ENCODE measurements at regions not wholly inside any gene's neighbourhood (a gene's known extent, or its start where the extent isn't known, plus 50 kb on each side); places are given as distances from the start of the nearest gene placed in this dataset.
A peak's percentile ranks its signal among the peaks of the same experiment; 100 is the strongest.

DNA sequence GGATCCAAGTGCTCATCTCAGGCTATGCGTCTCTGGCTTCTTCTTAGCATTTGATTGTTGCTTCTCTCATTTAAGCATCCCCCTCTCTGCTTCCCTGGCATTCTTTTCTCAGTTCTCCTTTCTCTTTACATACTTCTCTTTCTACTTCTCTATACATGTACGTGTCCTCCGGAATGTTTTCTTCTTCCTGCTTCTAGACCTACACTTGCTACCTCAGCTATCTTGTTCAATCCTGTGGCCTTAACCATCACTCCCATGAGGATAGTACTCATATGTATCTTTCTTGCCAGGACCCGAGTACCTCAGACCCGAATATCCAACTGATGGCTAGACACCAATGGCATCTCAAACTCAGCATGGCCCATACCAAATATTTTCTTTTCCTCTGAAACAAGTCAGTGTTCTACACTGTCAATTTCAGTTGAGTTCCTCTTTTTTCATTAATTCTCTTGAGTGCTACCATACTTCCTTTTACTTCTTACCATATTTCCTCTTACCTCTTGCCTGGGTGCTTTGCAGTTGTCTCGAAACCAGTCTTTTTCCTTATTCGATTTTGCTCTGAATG, 115.1 kb upstream of the SLC38A2 start:
- H3K9me3 Mint-ChIP-seq, result peaks cover 0 to 1% (median 0%) of the 10 kb centered on the region in 7 donors
- H3K79me2 ChIP-seq (ENCODE audit: insufficient read depth, low read length), result no peaks in the 10 kb centered on the region
- no peak overlapping the region for H3K4me3 Mint-ChIP-seq
- TF ChIP-seq, protein P1, sequence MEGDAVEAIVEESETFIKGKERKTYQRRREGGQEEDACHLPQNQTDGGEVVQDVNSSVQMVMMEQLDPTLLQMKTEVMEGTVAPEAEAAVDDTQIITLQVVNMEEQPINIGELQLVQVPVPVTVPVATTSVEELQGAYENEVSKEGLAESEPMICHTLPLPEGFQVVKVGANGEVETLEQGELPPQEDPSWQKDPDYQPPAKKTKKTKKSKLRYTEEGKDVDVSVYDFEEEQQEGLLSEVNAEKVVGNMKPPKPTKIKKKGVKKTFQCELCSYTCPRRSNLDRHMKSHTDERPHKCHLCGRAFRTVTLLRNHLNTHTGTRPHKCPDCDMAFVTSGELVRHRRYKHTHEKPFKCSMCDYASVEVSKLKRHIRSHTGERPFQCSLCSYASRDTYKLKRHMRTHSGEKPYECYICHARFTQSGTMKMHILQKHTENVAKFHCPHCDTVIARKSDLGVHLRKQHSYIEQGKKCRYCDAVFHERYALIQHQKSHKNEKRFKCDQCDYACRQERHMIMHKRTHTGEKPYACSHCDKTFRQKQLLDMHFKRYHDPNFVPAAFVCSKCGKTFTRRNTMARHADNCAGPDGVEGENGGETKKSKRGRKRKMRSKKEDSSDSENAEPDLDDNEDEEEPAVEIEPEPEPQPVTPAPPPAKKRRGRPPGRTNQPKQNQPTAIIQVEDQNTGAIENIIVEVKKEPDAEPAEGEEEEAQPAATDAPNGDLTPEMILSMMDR (IDR thresholded peaks at IDR 0.05), result no peak
- H3K36me3 Mint-ChIP-seq, result no peaks in the 10 kb centered on the region
- H3K4me2 ChIP-seq (replicated peaks; ENCODE audit: extremely low read depth, low read length, poor library complexity, severe bottlenecking), result peak overlapping the region; percentile 57
- DNase-seq, result peak; percentile 53 to 77 (median 71)
- H3K27ac Mint-ChIP-seq, result no peak overlapping the region
- peaks cover 33 to 44% of the 10 kb centered on the region in 2 donors for H3K4me1 ChIP-seq (ENCODE audit: control insufficient read depth in 1 of 2, insufficient read depth in 2 of 2, low read length in 2 of 2)
- peak overlapping the region in 1 of 3 experiments; percentile 46 for H3K4me3 ChIP-seq (replicated peaks in 1 of 3; ENCODE audit: low read depth in 2 of 3, low read length in 3 of 3)
- intact Hi-C loops (cut with micrococcal nuclease), result loop anchor here in 1 of 2 donors (10.0 kb wide), 1 partner anchor 113 kb away; the partner anchor contains the start of gene SLC38A2
- H3K9ac ChIP-seq (ENCODE audit: insufficient read depth, low read length, poor library complexity, severe bottlenecking), result peak overlapping the region; percentile 25
- H3K36me3 ChIP-seq (replicated peaks in 1 of 2; ENCODE audit: control insufficient read depth in 1 of 2, insufficient read depth in 2 of 2, low read length in 2 of 2), result no peaks in the 10 kb centered on the region
- WGBS (ENCODE audit: insufficient coverage), result 17% methylated on average over 5 of the region's 7 CpGs
- H4K20me1 ChIP-seq (ENCODE audit: insufficient read depth, low read length), result no peaks in the 10 kb centered on the region
- peak overlapping the region; percentile 48 to 91 for H3K27ac ChIP-seq (ENCODE audit: low read depth in 1 of 2, low read length in 2 of 2)
- H2AFZ ChIP-seq (ENCODE audit: insufficient read depth, low read depth, low read length, poor library complexity, severe bottlenecking), result no peak overlapping the region
- H3K27me3 Mint-ChIP-seq (ENCODE audit: low read depth in 3 of 3), result no peaks in the 10 kb centered on the region
- no peaks in the 10 kb centered on the region for H3K9me3 ChIP-seq (replicated peaks in 1 of 2; ENCODE audit: control insufficient read depth in 1 of 2, insufficient read depth in 1 of 2, low read length in 2 of 2)
- peaks cover 9% of the 10 kb centered on the region for H3K4me1 Mint-ChIP-seq
- H3K27me3 ChIP-seq (ENCODE audit: control insufficient read depth in 2 of 2, insufficient read depth in 2 of 2, low read length in 2 of 2), result no peaks in the 10 kb centered on the region

DNA sequence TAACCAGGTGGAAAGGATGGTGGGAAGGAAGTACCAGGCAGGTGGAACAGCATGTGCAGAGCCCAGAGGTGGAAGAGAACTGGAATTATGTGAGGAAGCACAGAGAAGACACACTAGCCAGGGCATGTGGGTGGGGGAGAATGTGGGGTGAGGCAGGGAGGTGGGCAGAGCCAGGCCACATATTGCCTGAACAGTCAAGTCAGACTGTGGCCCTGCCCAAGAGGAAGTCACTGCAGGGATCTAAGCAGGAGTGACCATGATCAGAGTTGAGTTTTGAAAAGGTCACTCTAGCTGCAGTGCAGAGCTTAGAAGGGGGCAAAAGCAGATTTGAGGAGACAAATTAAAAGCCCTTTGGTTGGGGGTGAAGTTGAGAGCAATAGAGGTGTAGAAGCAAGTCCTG, 114.0 kb upstream of the SLC38A2 start:
- no peak overlapping the region for H3K27ac Mint-ChIP-seq
- intact Hi-C loops (cut with micrococcal nuclease), result loop anchor here in 1 of 2 donors (10.0 kb wide), 1 partner anchor 112 kb away; the partner anchor contains the start of gene SLC38A2
- Histone ChIP-seq H3K36me3 (replicated peaks in 1 of 2; ENCODE audit: control insufficient read depth in 1 of 2, insufficient read depth in 2 of 2, low read length in 2 of 2) (no peaks in the 10 kb centered on the region), H3K9me3 (replicated peaks in 1 of 2; ENCODE audit: control insufficient read depth in 1 of 2, insufficient read depth in 1 of 2, low read length in 2 of 2) (no peaks in the 10 kb centered on the region), H3K9ac (ENCODE audit: insufficient read depth, low read length, poor library complexity, severe bottlenecking) (no peak overlapping the region), H3K27me3 (ENCODE audit: control insufficient read depth in 2 of 2, insufficient read depth in 2 of 2, low read length in 2 of 2) (no peaks in the 10 kb centered on the region), H3K4me3 (replicated peaks in 1 of 3; ENCODE audit: low read depth in 2 of 3, low read length in 3 of 3) (peak overlapping the region in 1 of 3 experiments; percentile 46), H3K79me2 (ENCODE audit: insufficient read depth, low read length) (no peaks in the 10 kb centered on the region), H2AFZ (ENCODE audit: insufficient read depth, low read depth, low read length, poor library complexity, severe bottlenecking) (no peak overlapping the region), H3K4me1 (ENCODE audit: control insufficient read depth in 1 of 2, insufficient read depth in 2 of 2, low read length in 2 of 2) (peaks cover 33 to 44% of the 10 kb centered on the region in 2 donors), H3K4me2 (replicated peaks; ENCODE audit: extremely low read depth, low read length, poor library complexity, severe bottlenecking) (peak overlapping the region; percentile 57), H3K27ac (ENCODE audit: low read depth in 1 of 2, low read length in 2 of 2) (peak overlapping the region; percentile 22 to 91), H4K20me1 (ENCODE audit: insufficient read depth, low read length) (no peaks in the 10 kb centered on the region)
- H3K36me3 Mint-ChIP-seq, result peaks cover 0 to 3% of the 10 kb centered on the region in 2 donors
- H3K4me3 Mint-ChIP-seq, result no peak overlapping the region
- TF ChIP-seq, protein P1 (IDR thresholded peaks at IDR 0.05), result no peak
- no peaks in the 10 kb centered on the region for H3K27me3 Mint-ChIP-seq (ENCODE audit: low read depth in 3 of 3)
- DNase-seq, result peak; percentile 13 to 30 (median 28)
- H3K9me3 Mint-ChIP-seq, result peaks cover 0 to 2% (median 0%) of the 10 kb centered on the region in 7 donors
- peaks cover 8% of the 10 kb centered on the region for H3K4me1 Mint-ChIP-seq

Data from CD14-positive monocyte (primary cell).